ENCODE measurements at regions not wholly inside any gene's neighbourhood (a gene's known extent, or its start where the extent isn't known, plus 50 kb on each side); places are given as distances from the start of the nearest gene placed in this dataset.

GRCh38 chr17:70345061-70345460 lies 175.7 kb downstream of the KCNJ2 start:
- Histone ChIP-seq H3K4me1 (ENCODE audit: control insufficient read depth, extremely low read depth, insufficient read depth, low read length) (no peaks in the 10 kb centered on the region), H3K27me3 (ENCODE audit: control insufficient read depth, extremely low read depth, insufficient read depth, low read length) (no peaks in the 10 kb centered on the region), H3K36me3 (ENCODE audit: control insufficient read depth in 2 of 2, extremely low read depth in 1 of 2, insufficient read depth in 2 of 2, low read length in 2 of 2) (no peaks in the 10 kb centered on the region), H3K27ac (ENCODE audit: control insufficient read depth, insufficient read depth, low read length) (no peak overlapping the region), H3K9me3 (ENCODE audit: control insufficient read depth, low read depth, low read length) (no peaks in the 10 kb centered on the region), H3K4me2 (ENCODE audit: control insufficient read depth, extremely low read depth, insufficient read depth, low read depth, low read length) (no peak overlapping the region), H3K9me1 (ENCODE audit: control insufficient read depth, extremely low read depth, insufficient read depth, low read length) (no peaks in the 10 kb centered on the region), H3K79me2 (ENCODE audit: control insufficient read depth, insufficient read depth, low read length) (no peaks in the 10 kb centered on the region), H3K4me3 (ENCODE audit: control insufficient read depth in 2 of 3, extremely low read depth in 1 of 3, insufficient read depth in 2 of 3, low read depth in 1 of 3, low read length in 3 of 3) (no peak overlapping the region), H2AFZ (ENCODE audit: control insufficient read depth, low read length) (no peak overlapping the region), H4K20me1 (ENCODE audit: control insufficient read depth, extremely low read depth, insufficient read depth, low read length) (no peaks in the 10 kb centered on the region), H3K9ac (ENCODE audit: control insufficient read depth, extremely low read depth, insufficient read depth, low read length) (no peak overlapping the region)
- DNase-seq (ENCODE audit: low read depth, low spot score) (no peak), FAIRE-seq (no peak)
- dilution Hi-C loops (cut with MboI; ENCODE audit: extremely low pct_ligation_motif_present, low sequenced_read_pairs): no loop called here
- no peak for TF ChIP-seq EZH2 (IDR thresholded peaks at IDR 0.05; ENCODE audit: low read length)
- no peak for TF ChIP-seq CTCF (optimal IDR thresholded peaks at IDR 0.05 in 1 of 3, IDR thresholded peaks at IDR 0.05 in 1 of 3, conservative IDR thresholded peaks at IDR 0.05 in 1 of 3; ENCODE audit: extremely low read depth in 1 of 3, insufficient read depth in 2 of 3, low read length in 3 of 3)

- Histone ChIP-seq H3K27ac (ENCODE audit: control insufficient read depth, insufficient read depth, low read length) (no peak overlapping the region), H3K36me3 (ENCODE audit: control insufficient read depth in 2 of 2, extremely low read depth in 1 of 2, insufficient read depth in 2 of 2, low read length in 2 of 2) (no peaks in the 10 kb centered on the region), H4K20me1 (ENCODE audit: control insufficient read depth, extremely low read depth, insufficient read depth, low read length) (no peaks in the 10 kb centered on the region), H3K27me3 (ENCODE audit: control insufficient read depth, extremely low read depth, insufficient read depth, low read length) (no peaks in the 10 kb centered on the region), H3K9me3 (ENCODE audit: control insufficient read depth, low read depth, low read length) (no peaks in the 10 kb centered on the region), H3K9ac (ENCODE audit: control insufficient read depth, extremely low read depth, insufficient read depth, low read length) (no peak overlapping the region), H2AFZ (ENCODE audit: control insufficient read depth, low read length) (no peak overlapping the region), H3K4me2 (ENCODE audit: control insufficient read depth, extremely low read depth, insufficient read depth, low read depth, low read length) (no peak overlapping the region), H3K79me2 (ENCODE audit: control insufficient read depth, insufficient read depth, low read length) (no peaks in the 10 kb centered on the region), H3K9me1 (ENCODE audit: control insufficient read depth, extremely low read depth, insufficient read depth, low read length) (no peaks in the 10 kb centered on the region), H3K4me3 (ENCODE audit: control insufficient read depth in 2 of 3, extremely low read depth in 1 of 3, insufficient read depth in 2 of 3, low read depth in 1 of 3, low read length in 3 of 3) (no peak overlapping the region), H3K4me1 (ENCODE audit: control insufficient read depth, extremely low read depth, insufficient read depth, low read length) (no peaks in the 10 kb centered on the region)
- TF ChIP-seq EZH2 (IDR thresholded peaks at IDR 0.05; ENCODE audit: low read length): no peak
- no peak for TF ChIP-seq CTCF (optimal IDR thresholded peaks at IDR 0.05 in 1 of 3, IDR thresholded peaks at IDR 0.05 in 1 of 3, conservative IDR thresholded peaks at IDR 0.05 in 1 of 3; ENCODE audit: extremely low read depth in 1 of 3, insufficient read depth in 2 of 3, low read length in 3 of 3)
- dilution Hi-C loops (cut with MboI; ENCODE audit: extremely low pct_ligation_motif_present, low sequenced_read_pairs): no loop called here
- no peak for DNase-seq (ENCODE audit: low read depth, low spot score)
- no peak for FAIRE-seq
These were observed 183.5 kb downstream of the KCNJ2 start for GRCh38 chr17:70352834-70353233.

Data from keratinocyte (primary cell).